Motor neuron (in vitro differentiated cells): ENCODE measurements at regions not wholly inside any gene's neighbourhood (a gene's known extent, or its start where the extent isn't known, plus 50 kb on each side); places are given as distances from the start of the nearest gene placed in this dataset.
A peak's percentile ranks its signal among the peaks of the same experiment; 100 is the strongest.
"Not testable (repeated sequence)": the region's sequence is repeated elsewhere in the genome, so short reads cannot be mapped to it uniquely, and the experiment has no call there.

ENCODE experiments used
- ATAC-seq, 8 experiments: fragments of 200-7000 bp; cut with Tn5 transposase; replicated peaks in 6 of 8; 2 replicates each; pipeline ENCODE4 v1.8.0; 2021; ENCODE audit warnings: mild to moderate bottlenecking in 8 of 8, moderate library complexity in 8 of 8
- H3K27ac ChIP-seq, 2 donors: fragments of 250-450 bp; sonication (Bioruptor Pico); 2 replicates each; pipeline ENCODE4 v1.9.0; 2021; ENCODE audit warnings: antibody characterized with exemption in 2 of 2, mild to moderate bottlenecking in 2 of 2, moderate library complexity in 1 of 2
- H3K4me1 ChIP-seq, 2 donors: fragments of 250-450 bp; sonication (Bioruptor Pico); replicated peaks in 1 of 2; 2 replicates each; pipeline ENCODE4 v1.6.1; 2021; ENCODE audit warnings: antibody characterized with exemption in 2 of 2, mild to moderate bottlenecking in 2 of 2, moderate library complexity in 1 of 2
- H3K4me3 ChIP-seq, 5 donors: fragments of 250-450 bp; sonication (Bioruptor Pico); 2 replicates each; pipeline ENCODE4 v1.9.0; 2021; ENCODE audit warnings: antibody characterized with exemption in 5 of 5, mild to moderate bottlenecking in 5 of 5, moderate library complexity in 4 of 5
- WGBS, 10 experiments: fragments of 450-650 bp; shearing (Covaris generic); methylation state at CpG; one replicate each; pipeline ENCODE4 v1.0.0; 2022; 5-methylcytosine and 5-hydroxymethylcytosine counted together
- in situ Hi-C, 9 experiments: fragments of 400-800 bp; cut with MboI; loops; one replicate each; pipeline ENCODE4 v1.15.0; 2021; ENCODE audit warnings: low sequenced_read_pairs in 9 of 9, low pct_unique_long_range_greater_than_20kb in 2 of 9; ENCODE audit not compliant: unreplicated experiment in 9 of 9

GRCh38 chr3:88747145-88747544, 360.3 kb upstream of the EPHA3 start:
- H3K4me1 ChIP-seq, H3K27ac ChIP-seq, ATAC-seq, in situ Hi-C loops, H3K4me3 ChIP-seq: not testable (repeated sequence)
- WGBS, 10 experiments, result 74 to 100% (median 81%) methylated on average over 2 to 5 of the region's 6 CpGs; no CpG with 5 or more reads in 7 of the 10 experiments

- no peak for ATAC-seq
- H3K27ac ChIP-seq, result no peak overlapping the region
- no peak overlapping the region for H3K4me3 ChIP-seq
- in situ Hi-C loops, result no loop called here
- 0 to 43% (median 14%) methylated on average over 1 of the region's 1 CpG; no CpG with 5 or more reads in 4 of the 10 experiments for WGBS, 10 experiments
- H3K4me1 ChIP-seq, result no peaks in the 10 kb centered on the region
These were observed 348.7 kb upstream of the EPHA3 start for GRCh38 chr3:88758676-88759075.

- Histone ChIP-seq H3K4me1 (no peaks in the 10 kb centered on the region), H3K27ac (no peak overlapping the region), H3K4me3 (no peak overlapping the region)
- in situ Hi-C loops, result no loop called here
- 0 to 100% (median 46%) methylated on average over 1 to 2 of the region's 2 CpGs; no CpG with 5 or more reads in 2 of the 10 experiments for WGBS, 10 experiments
- ATAC-seq, result no peak
These were observed 339.7 kb upstream of the EPHA3 start for GRCh38 chr3:88767746-88768145.

- Histone ChIP-seq H3K4me1 (no peaks in the 10 kb centered on the region), H3K4me3 (no peak overlapping the region), H3K27ac (no peak overlapping the region)
- in situ Hi-C loops, result no loop called here
- ATAC-seq, result no peak
These were observed 333.7 kb upstream of the EPHA3 start for GRCh38 chr3:88773766-88774165.

GRCh38 chr3:88775026-88775690, 332.3 kb upstream of the EPHA3 start:
- no peak for ATAC-seq
- WGBS, 10 experiments, result 20 to 100% (median 80%) methylated on average over 1 to 3 of the region's 3 CpGs; no CpG with 5 or more reads in 3 of the 10 experiments

GRCh38 chr3:88779482-88779881, 327.9 kb upstream of the EPHA3 start:
- no peak overlapping the region for H3K27ac ChIP-seq
- H3K4me3 ChIP-seq, result no peak overlapping the region
- in situ Hi-C loops, result no loop called here
- no peak for ATAC-seq
- 10 to 100% (median 80%) methylated on average over 1 of the region's 1 CpG; no CpG with 5 or more reads in 6 of the 10 experiments for WGBS, 10 experiments
- H3K4me1 ChIP-seq, result no peaks in the 10 kb centered on the region

More at GRCh38 chr3:88775026-88775690, 332.3 kb upstream of the EPHA3 start:
- Histone ChIP-seq H3K4me1 (no peaks in the 10 kb centered on the region), H3K27ac (no peak overlapping the region), H3K4me3 (no peak overlapping the region)
- in situ Hi-C loops, result no loop called here

GRCh38 chr3:88784925-88785324, 322.5 kb upstream of the EPHA3 start:
- in situ Hi-C loops, result no loop called here
- no peaks in the 10 kb centered on the region for H3K4me1 ChIP-seq
- no peak overlapping the region for H3K27ac ChIP-seq
- no peak for ATAC-seq
- no peak overlapping the region for H3K4me3 ChIP-seq

- H3K4me3 ChIP-seq, result no peak overlapping the region
- H3K27ac ChIP-seq, result no peak overlapping the region
- in situ Hi-C loops, result no loop called here
- no peaks in the 10 kb centered on the region for H3K4me1 ChIP-seq
- ATAC-seq, result no peak
These were observed 321.6 kb upstream of the EPHA3 start for GRCh38 chr3:88785841-88786240.

- Histone ChIP-seq H3K27ac (no peak overlapping the region), H3K4me3 (no peak overlapping the region), H3K4me1 (no peaks in the 10 kb centered on the region)
- in situ Hi-C loops, result no loop called here
- no peak for ATAC-seq
These were observed 311.9 kb upstream of the EPHA3 start for GRCh38 chr3:88795503-88795902.

- in situ Hi-C loops, result no loop called here
- no peak overlapping the region for H3K27ac ChIP-seq
- peak in 2 of 8 experiments; percentile 79 to 85 for ATAC-seq
These were observed 299.8 kb upstream of the EPHA3 start for GRCh38 chr3:88807491-88808105.

GRCh38 chr3:88809993-88810392, 297.4 kb upstream of the EPHA3 start:
- no peak overlapping the region for H3K4me3 ChIP-seq
- no peak for ATAC-seq
- in situ Hi-C loops, result no loop called here
- H3K4me1 ChIP-seq, result no peaks in the 10 kb centered on the region
- no peak overlapping the region for H3K27ac ChIP-seq
- WGBS, 10 experiments, result 0 to 80% (median 50%) methylated on average over 1 to 2 of the region's 2 CpGs; no CpG with 5 or more reads in 1 of the 10 experiments

More at GRCh38 chr3:88807491-88808105, 299.8 kb upstream of the EPHA3 start:
- Histone ChIP-seq H3K4me3 (no peak overlapping the region), H3K4me1 (no peaks in the 10 kb centered on the region)
- 0 to 83% (median 66%) methylated on average over 1 to 3 of the region's 3 CpGs; no CpG with 5 or more reads in 1 of the 10 experiments for WGBS, 10 experiments

- Histone ChIP-seq H3K27ac (no peak overlapping the region), H3K4me1 (no peaks in the 10 kb centered on the region), H3K4me3 (no peak overlapping the region)
- ATAC-seq, result peak in 1 of 8 experiments; percentile 31
- WGBS, 10 experiments, result 0 to 100% (median 67%) methylated on average over 1 to 4 of the region's 4 CpGs; no CpG with 5 or more reads in 1 of the 10 experiments
- in situ Hi-C loops, result no loop called here
These were observed 297.0 kb upstream of the EPHA3 start for GRCh38 chr3:88810455-88810854.

GRCh38 chr3:88811096-88811495, 296.3 kb upstream of the EPHA3 start:
- no peak for ATAC-seq
- Histone ChIP-seq H3K4me1 (no peaks in the 10 kb centered on the region), H3K27ac (no peak overlapping the region), H3K4me3 (no peak overlapping the region)
- in situ Hi-C loops, result no loop called here
- 8 to 97% (median 81%) methylated on average over 1 to 3 of the region's 3 CpGs for WGBS, 10 experiments

GRCh38 chr3:88812576-88812975, 294.8 kb upstream of the EPHA3 start:
- Histone ChIP-seq H3K4me1 (no peaks in the 10 kb centered on the region), H3K27ac (no peak overlapping the region), H3K4me3 (no peak overlapping the region)
- in situ Hi-C loops, result no loop called here
- WGBS, 10 experiments, result 10 to 100% (median 86%) methylated on average over 1 to 5 of the region's 5 CpGs
- peak in 1 of 8 experiments; percentile 33 for ATAC-seq
